NCI-H748 (cell line): ENCODE measurements at regions not wholly inside any gene's neighbourhood (a gene's known extent, or its start where the extent isn't known, plus 50 kb on each side); places are given as distances from the start of the nearest gene placed in this dataset.

Experiments used
- DNase-seq: peaks from one replicate; lab custom pipeline; 2025; ENCODE audit not compliant: unreplicated experiment; lab: John Stamatoyannopoulos, UW

- no peak for DNase-seq
These were observed 243.2 kb upstream of the SUCLG2 start for GRCh38 chr3:67897351-67898336.

- no peak for DNase-seq
These were observed 241.7 kb upstream of the SUCLG2 start for GRCh38 chr3:67896130-67896529.

GRCh38 chr3:67894510-67894909 lies 240.1 kb upstream of the SUCLG2 start:
- no peak for DNase-seq

GRCh38 chr3:67884345-67884744 lies 229.9 kb upstream of the SUCLG2 start:
- no peak for DNase-seq

GRCh38 chr3:67883766-67884165 lies 229.4 kb upstream of the SUCLG2 start:
- DNase-seq = no peak

GRCh38 chr3:67882981-67883380 lies 228.6 kb upstream of the SUCLG2 start:
- no peak for DNase-seq

GRCh38 chr3:67876261-67876660 lies 221.8 kb upstream of the SUCLG2 start:
- no peak for DNase-seq

GRCh38 chr3:67875858-67876257 lies 221.4 kb upstream of the SUCLG2 start:
- no peak for DNase-seq

- no peak for DNase-seq
These were observed 220.9 kb upstream of the SUCLG2 start for GRCh38 chr3:67875338-67875737.

GRCh38 chr3:67870477-67870876 lies 216.1 kb upstream of the SUCLG2 start:
- no peak for DNase-seq

GRCh38 chr3:67866571-67866970 lies 212.2 kb upstream of the SUCLG2 start:
- DNase-seq = no peak

- no peak for DNase-seq
These were observed 210.3 kb upstream of the SUCLG2 start for GRCh38 chr3:67864587-67865183.

- DNase-seq = peak; percentile 37
These were observed 209.5 kb upstream of the SUCLG2 start for GRCh38 chr3:67863869-67864268.

GRCh38 chr3:67860429-67860828 lies 206.0 kb upstream of the SUCLG2 start:
- no peak for DNase-seq

GRCh38 chr3:67858492-67858891 lies 204.1 kb upstream of the SUCLG2 start:
- no peak for DNase-seq

GRCh38 chr3:67856718-67857117 lies 202.3 kb upstream of the SUCLG2 start:
- DNase-seq = no peak

- no peak for DNase-seq
These were observed 200.3 kb upstream of the SUCLG2 start for GRCh38 chr3:67854663-67855062.

GRCh38 chr3:67853520-67853919 lies 199.1 kb upstream of the SUCLG2 start:
- no peak for DNase-seq

GRCh38 chr3:67848299-67848698 lies 193.9 kb upstream of the SUCLG2 start:
- DNase-seq = no peak

GRCh38 chr3:67846166-67846565 lies 191.8 kb upstream of the SUCLG2 start:
- no peak for DNase-seq

GRCh38 chr3:67832817-67833216 lies 178.4 kb upstream of the SUCLG2 start:
- no peak for DNase-seq

GRCh38 chr3:67831262-67831661 lies 176.8 kb upstream of the SUCLG2 start:
- no peak for DNase-seq
